ENCODE measurements at regions not wholly inside any gene's neighbourhood (a gene's known extent, or its start where the extent isn't known, plus 50 kb on each side); places are given as distances from the start of the nearest gene placed in this dataset.

DNA sequence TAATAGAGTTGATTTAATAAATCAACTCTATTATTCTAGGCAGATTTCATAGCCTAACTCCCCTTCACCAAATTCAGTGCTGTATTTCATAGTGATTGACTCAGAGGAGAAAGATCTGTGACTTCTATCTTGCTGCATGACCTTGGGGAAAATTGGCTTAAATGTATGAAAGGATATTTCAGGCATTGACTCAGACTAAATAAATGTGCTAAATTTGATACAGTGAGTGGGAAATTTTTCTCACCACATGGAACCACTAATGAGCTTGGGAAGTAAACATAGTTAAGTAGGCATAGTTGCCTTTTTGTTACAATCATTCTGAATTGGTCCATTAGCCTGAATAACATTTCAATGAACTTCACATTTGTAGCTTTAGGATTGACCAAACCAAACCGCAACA, 89.0 kb upstream of the PRPS1L1 start:
- no peak for TF ChIP-seq CTCF (IDR thresholded peaks at IDR 0.05)
- no peak for TF ChIP-seq POLR2A (IDR thresholded peaks at IDR 0.05)
